ENCODE measurements at regions not wholly inside any gene's neighbourhood (a gene's known extent, or its start where the extent isn't known, plus 50 kb on each side); places are given as distances from the start of the nearest gene placed in this dataset.
"Not testable (repeated sequence)": the region's sequence is repeated elsewhere in the genome, so short reads cannot be mapped to it uniquely, and the experiment has no call there.

- peaks cover 7% of the 10 kb centered on the region for H3K9me3 Mint-ChIP-seq
- H3K4me3 Mint-ChIP-seq, result no peak overlapping the region
- no peaks in the 10 kb centered on the region for H3K4me1 Mint-ChIP-seq
- H3K36me3 Mint-ChIP-seq, result no peaks in the 10 kb centered on the region
- no peak overlapping the region for H3K27ac Mint-ChIP-seq
- DNase-seq, result no peak
- H3K27me3 Mint-ChIP-seq, result no peaks in the 10 kb centered on the region
These were observed 128.0 kb downstream of the BARX2 start for GRCh38 chr11:129503646-129504045.

GRCh38 chr11:129505266-129505665, 129.6 kb downstream of the BARX2 start:
- Mint-ChIP-seq H3K4me1 (no peaks in the 10 kb centered on the region), H3K4me3 (no peak overlapping the region), H3K36me3 (no peaks in the 10 kb centered on the region), H3K27me3 (no peaks in the 10 kb centered on the region), H3K9me3 (peaks cover 6% of the 10 kb centered on the region), H3K27ac (no peak overlapping the region)
- DNase-seq, result no peak

DNA sequence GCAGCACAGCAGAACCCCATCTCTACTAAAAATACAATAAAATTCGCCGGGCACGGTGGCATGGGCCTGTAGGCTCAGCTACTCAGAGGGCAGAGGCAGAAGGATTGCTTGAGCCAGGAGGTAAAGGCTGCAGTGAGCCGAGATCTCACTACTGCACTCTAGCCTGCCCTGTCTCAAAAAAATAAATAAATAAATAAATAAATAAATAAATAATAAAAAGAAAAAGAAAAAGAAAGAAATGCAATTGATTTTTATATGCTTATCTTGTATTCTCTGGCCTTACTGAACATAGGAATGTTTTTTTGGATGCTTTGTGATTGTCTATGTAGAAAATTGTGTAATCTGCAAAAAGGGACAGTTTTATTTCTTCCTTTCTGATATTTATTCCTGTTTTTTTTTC, 132.5 kb downstream of the BARX2 start:
- no peaks in the 10 kb centered on the region for H3K4me1 Mint-ChIP-seq
- no peaks in the 10 kb centered on the region for H3K36me3 Mint-ChIP-seq
- H3K9me3 Mint-ChIP-seq, result peaks cover 9% of the 10 kb centered on the region
- H3K27ac Mint-ChIP-seq, result no peak overlapping the region
- no peak for DNase-seq
- H3K27me3 Mint-ChIP-seq, result peaks cover 2% of the 10 kb centered on the region
- no peak overlapping the region for H3K4me3 Mint-ChIP-seq

- Mint-ChIP-seq H3K4me3 (no peak overlapping the region), H3K9me3 (no peaks in the 10 kb centered on the region)
These were observed 152.6 kb downstream of the BARX2 start for GRCh38 chr11:129528296-129528695.

DNA sequence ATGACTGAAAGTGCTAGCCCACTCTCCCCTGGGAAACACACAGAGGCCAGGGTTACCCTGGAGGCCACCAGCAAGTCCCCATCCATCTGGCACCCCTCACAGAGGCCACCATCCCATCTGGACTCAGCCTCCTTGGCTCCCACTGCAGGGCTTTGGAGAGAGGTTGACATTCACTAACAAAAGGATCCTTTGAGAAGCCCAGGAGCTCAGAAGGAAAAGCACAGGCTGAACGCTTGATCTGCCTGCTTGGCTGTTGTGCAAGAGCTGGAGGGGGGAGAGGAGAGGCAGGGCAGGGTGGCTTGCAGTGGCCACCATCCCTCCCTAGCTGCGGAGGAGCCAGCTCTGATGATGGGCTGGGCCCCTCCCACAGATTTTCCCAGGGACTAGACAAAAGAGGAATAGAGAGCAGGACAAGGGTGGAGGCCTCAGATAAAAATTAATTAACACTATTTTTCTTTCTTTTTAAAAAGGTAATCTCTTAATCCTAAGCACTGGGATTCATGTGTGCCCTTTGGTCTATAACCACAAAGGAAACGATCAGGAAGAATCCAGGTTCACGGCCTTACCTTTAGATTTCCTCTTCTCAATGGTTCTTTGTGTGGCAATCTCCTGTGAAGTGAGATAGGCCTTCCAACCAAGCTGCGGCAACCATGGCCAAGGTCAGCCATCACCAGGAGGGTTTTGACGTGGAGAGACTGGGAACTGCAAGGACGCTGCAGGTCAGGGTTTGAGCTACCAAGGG, 154.7 kb downstream of the BARX2 start:
- no peak for DNase-seq
- Mint-ChIP-seq H3K27me3 (peaks cover 5% of the 10 kb centered on the region), H3K4me3 (no peak overlapping the region), H3K27ac (no peak overlapping the region), H3K9me3 (peaks cover 8% of the 10 kb centered on the region), H3K4me1 (no peaks in the 10 kb centered on the region), H3K36me3 (peaks cover 1% of the 10 kb centered on the region)

More at GRCh38 chr11:129528296-129528695, 152.6 kb downstream of the BARX2 start:
- no peak overlapping the region for H3K27ac Mint-ChIP-seq
- no peaks in the 10 kb centered on the region for H3K4me1 Mint-ChIP-seq
- no peak for DNase-seq
- no peaks in the 10 kb centered on the region for H3K36me3 Mint-ChIP-seq
- H3K27me3 Mint-ChIP-seq, result peaks cover 5% of the 10 kb centered on the region

DNA sequence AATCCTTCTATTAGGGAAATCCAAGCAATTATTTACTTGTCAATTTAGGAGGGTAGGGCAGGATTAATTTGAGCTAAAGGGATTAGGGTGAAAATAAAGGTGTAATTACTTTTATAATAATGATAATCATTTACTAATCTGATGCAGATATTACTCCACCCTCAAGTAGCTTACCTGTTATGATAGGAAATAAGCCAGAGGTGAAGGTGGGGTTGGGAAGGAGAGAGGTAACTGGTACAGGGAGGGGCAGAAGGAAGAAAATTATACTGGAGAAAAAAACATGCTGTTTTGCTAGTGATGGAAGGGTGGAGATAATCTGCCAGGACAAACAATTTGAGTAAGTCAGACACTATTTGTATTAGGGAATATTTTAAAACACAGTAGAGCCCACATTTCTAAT, 157.7 kb downstream of the BARX2 start:
- Mint-ChIP-seq H3K9me3 (peaks cover 14% of the 10 kb centered on the region), H3K4me3 (no peak overlapping the region), H3K27me3 (peaks cover 5% of the 10 kb centered on the region), H3K4me1 (no peaks in the 10 kb centered on the region), H3K27ac (no peak overlapping the region), H3K36me3 (peaks cover 1% of the 10 kb centered on the region)
- no peak for DNase-seq

DNA sequence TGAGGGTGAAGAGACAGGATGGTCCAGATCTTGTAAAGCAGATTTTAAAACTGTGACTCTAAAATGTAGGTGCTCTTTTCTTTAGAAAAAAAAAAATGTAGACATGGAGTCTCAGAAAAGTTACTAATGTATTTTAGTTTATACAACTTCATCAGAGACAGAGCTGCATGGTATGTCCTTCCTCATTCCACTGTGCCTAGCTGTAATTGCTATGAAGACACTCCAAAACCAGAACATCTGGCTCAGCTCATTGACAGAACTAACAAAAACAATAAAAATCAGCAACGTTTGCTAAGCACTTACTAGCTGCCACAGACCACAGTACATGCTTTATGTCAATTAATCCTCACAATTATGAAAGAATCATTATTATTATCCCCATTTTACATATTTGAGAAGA, 160.7 kb downstream of the BARX2 start:
- H3K36me3 Mint-ChIP-seq, result peaks cover 1% of the 10 kb centered on the region
- H3K4me1 Mint-ChIP-seq, result no peaks in the 10 kb centered on the region
- no peak overlapping the region for H3K4me3 Mint-ChIP-seq
- no peak for DNase-seq
- H3K27ac Mint-ChIP-seq, result no peak overlapping the region
- H3K27me3 Mint-ChIP-seq, result peaks cover 5% of the 10 kb centered on the region
- H3K9me3 Mint-ChIP-seq, result peaks cover 25% of the 10 kb centered on the region

DNA sequence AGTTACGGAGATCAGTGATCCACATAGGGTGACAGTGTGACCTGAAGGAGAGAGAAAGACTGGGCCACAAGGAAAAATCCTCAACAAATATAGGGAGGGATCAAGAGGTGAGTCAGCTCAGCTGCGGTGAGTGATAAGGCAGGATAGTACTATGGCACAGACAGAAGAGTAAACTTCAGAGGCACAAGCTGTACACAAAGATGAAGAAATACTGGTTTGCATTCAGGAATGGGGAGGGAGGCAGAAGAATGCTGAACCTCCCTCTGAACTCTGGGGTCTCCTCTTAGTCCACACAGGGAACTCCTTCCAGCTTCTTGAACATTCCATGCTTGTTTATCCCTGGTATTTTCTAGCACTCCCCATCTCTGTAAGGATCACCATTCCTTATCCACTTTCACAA, 162.7 kb downstream of the BARX2 start:
- peaks cover 1% of the 10 kb centered on the region for H3K36me3 Mint-ChIP-seq
- no peak for DNase-seq
- no peaks in the 10 kb centered on the region for H3K4me1 Mint-ChIP-seq
- H3K27me3 Mint-ChIP-seq, result peaks cover 8% of the 10 kb centered on the region
- H3K9me3 Mint-ChIP-seq, result peaks cover 25% of the 10 kb centered on the region
- H3K4me3 Mint-ChIP-seq, result no peak overlapping the region
- H3K27ac Mint-ChIP-seq, result no peak overlapping the region

GRCh38 chr11:129543515-129544290, 168.1 kb downstream of the BARX2 start:
- peaks cover 9% of the 10 kb centered on the region for H3K9me3 Mint-ChIP-seq

DNA sequence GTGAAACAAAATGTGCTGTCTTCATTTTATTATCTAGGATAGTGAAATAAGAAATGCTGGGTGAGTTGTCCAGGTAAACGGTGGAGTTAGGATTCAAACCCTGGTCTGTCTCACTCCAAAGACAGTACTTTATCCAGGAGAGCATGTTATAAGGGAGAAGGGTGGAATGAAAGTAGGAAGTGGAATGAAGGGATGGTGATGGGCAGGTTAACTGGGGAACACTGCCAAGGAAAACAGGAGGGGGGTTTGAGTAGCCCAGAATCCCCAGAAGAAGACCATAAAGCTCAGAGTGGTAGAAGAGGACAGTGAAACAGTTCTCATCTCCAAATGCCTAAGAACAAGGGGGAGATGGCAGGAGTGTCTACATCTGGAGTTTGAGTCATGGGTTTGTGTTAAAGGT, 169.0 kb downstream of the BARX2 start:
- no peak overlapping the region for H3K27ac Mint-ChIP-seq
- no peak overlapping the region for H3K4me3 Mint-ChIP-seq
- no peaks in the 10 kb centered on the region for H3K36me3 Mint-ChIP-seq

More at GRCh38 chr11:129543515-129544290, 168.1 kb downstream of the BARX2 start:
- DNase-seq, result no peak
- Mint-ChIP-seq H3K36me3 (no peaks in the 10 kb centered on the region), H3K27me3 (peaks cover 14% of the 10 kb centered on the region), H3K4me1 (no peaks in the 10 kb centered on the region), H3K27ac (no peak overlapping the region), H3K4me3 (no peak overlapping the region)

DNA sequence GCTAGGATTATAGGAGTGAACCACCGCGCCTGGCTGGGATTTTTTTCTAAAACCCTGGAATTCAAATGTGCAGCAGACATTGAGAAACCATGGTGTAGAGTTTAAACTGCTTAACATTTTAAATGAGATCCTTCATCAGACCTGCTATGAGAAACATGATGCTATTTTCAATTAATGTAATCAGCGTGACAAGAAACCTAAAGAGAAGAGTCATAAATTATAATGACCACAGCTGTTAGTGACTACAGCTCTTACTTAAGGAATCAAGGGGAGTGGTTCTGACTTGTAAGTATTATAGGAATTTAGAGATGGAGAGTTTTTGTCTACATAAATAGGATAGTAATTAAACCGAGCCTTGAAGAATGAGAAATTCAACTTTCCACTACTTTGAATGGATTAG, 170.6 kb downstream of the BARX2 start:
- Mint-ChIP-seq H3K36me3 (no peaks in the 10 kb centered on the region), H3K4me1 (no peaks in the 10 kb centered on the region), H3K27me3 (peaks cover 14% of the 10 kb centered on the region), H3K9me3 (peaks cover 8% of the 10 kb centered on the region), H3K4me3 (no peak overlapping the region), H3K27ac (no peak overlapping the region)
- no peak for DNase-seq

More for the DNA sequence above, 169.0 kb downstream of the BARX2 start:
- H3K4me1 Mint-ChIP-seq, result no peaks in the 10 kb centered on the region
- DNase-seq, result no peak
- peaks cover 8% of the 10 kb centered on the region for H3K9me3 Mint-ChIP-seq
- H3K27me3 Mint-ChIP-seq, result peaks cover 14% of the 10 kb centered on the region

DNA sequence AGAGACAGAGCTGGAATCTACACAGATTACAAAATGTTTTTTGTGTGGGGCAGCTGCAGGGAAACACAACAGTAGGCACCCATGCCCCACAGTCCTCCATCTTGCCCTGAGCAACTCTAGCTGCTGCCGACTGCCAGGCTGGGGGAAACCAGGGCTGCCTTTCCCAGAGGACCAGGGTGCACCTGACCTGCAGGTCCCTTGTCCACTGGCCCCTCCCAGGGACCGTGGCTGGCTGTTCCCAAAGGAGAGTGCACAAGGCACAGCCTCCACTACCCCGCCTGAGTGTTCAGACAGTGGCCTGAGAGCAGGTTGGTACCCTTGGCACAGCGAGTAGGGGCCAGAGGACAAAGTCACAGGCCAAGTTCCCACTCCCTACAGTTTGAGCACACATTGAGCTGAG, 181.8 kb downstream of the BARX2 start:
- Mint-ChIP-seq H3K27me3 (peaks cover 19% of the 10 kb centered on the region), H3K4me3 (no peak overlapping the region), H3K27ac (no peak overlapping the region), H3K36me3 (no peaks in the 10 kb centered on the region), H3K4me1 (no peaks in the 10 kb centered on the region), H3K9me3 (peaks cover 4% of the 10 kb centered on the region)
- DNase-seq, result no peak

GRCh38 chr11:129569007-129569406, 193.4 kb downstream of the BARX2 start:
- no peaks in the 10 kb centered on the region for H3K36me3 Mint-ChIP-seq
- H3K4me1 Mint-ChIP-seq, result no peaks in the 10 kb centered on the region
- H3K27ac Mint-ChIP-seq, result no peak overlapping the region
- H3K9me3 Mint-ChIP-seq, result peaks cover 6% of the 10 kb centered on the region
- H3K4me3 Mint-ChIP-seq, result no peak overlapping the region
- DNase-seq, result no peak
- no peaks in the 10 kb centered on the region for H3K27me3 Mint-ChIP-seq

DNA sequence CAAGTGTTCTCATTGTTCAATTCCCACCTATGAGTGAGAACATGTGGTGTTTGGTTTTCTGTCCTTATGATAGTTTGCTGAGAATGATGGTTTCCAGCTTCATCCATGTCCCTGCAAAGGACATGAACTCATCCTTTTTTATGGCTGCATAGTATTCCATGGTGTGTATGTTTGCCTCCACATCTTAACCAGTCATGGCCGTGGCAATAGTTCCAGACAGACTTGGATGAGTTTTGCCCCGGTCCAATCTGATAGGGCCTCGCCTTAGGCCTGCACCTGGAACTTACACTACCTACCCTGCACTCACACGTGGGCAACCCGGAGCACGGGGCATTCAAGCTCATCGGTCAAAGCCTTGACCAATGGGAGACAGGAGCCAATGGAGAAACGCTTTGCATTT, 197.0 kb downstream of the BARX2 start:
- not testable (repeated sequence) for H3K4me1 Mint-ChIP-seq, H3K36me3 Mint-ChIP-seq, H3K27ac Mint-ChIP-seq, H3K27me3 Mint-ChIP-seq, H3K4me3 Mint-ChIP-seq, DNase-seq, H3K9me3 Mint-ChIP-seq

DNA sequence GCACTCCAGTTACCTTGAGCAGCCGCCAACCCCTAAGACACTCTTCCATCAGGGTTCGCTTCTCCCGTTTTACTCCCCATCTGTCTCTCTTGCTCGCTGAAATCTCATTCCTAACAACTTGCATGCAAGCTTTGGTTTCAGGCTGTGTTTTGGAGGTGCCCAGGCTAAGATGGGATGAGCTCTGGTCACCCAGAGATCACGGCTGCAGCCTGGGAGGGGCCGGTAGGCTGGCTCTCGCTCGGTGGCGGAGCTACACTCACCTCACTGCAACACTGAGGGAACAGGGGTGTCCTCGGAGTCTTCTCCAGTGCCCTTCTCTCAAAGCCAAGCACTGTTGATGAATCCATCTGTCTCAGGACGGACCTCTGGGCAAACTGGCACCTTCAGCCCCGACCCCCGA, 197.5 kb downstream of the BARX2 start:
- Mint-ChIP-seq H3K27ac (no peak overlapping the region), H3K4me1 (no peaks in the 10 kb centered on the region), H3K9me3 (peaks cover 6% of the 10 kb centered on the region), H3K36me3 (no peaks in the 10 kb centered on the region), H3K27me3 (no peaks in the 10 kb centered on the region), H3K4me3 (no peak overlapping the region)
- no peak for DNase-seq

DNA sequence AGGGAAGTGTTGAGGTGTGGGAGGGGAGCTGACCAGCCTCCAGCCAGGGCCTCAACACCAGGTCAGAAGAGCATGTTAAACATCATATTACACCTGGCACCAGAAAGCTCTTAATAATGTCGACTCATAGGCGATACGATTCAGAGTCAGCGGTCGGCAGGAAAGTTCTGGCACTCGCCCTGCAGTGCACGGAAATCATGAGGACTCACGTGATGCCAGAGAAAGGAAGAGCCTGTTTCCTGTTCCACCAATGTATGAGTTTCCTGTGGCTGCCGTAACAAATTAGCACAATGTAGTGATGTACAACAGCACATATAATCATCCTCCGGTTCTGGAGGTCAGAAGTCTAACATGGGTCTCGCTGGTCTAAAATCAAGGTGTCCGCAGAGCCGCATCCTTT, 198.8 kb downstream of the BARX2 start:
- Mint-ChIP-seq H3K36me3 (no peaks in the 10 kb centered on the region), H3K27me3 (no peaks in the 10 kb centered on the region), H3K27ac (no peak overlapping the region), H3K4me1 (no peaks in the 10 kb centered on the region), H3K9me3 (peaks cover 5% of the 10 kb centered on the region), H3K4me3 (no peak overlapping the region)
- DNase-seq, result no peak
